ENCODE measurements at regions not wholly inside any gene's neighbourhood (a gene's known extent, or its start where the extent isn't known, plus 50 kb on each side); places are given as distances from the start of the nearest gene placed in this dataset.

GRCh38 chr6:150525300-150525699, 74.4 kb upstream of the PLEKHG1 start:
- Histone ChIP-seq H3K27ac (ENCODE audit: low read length in 2 of 2) (no peak overlapping the region), H4K20me1 (ENCODE audit: control insufficient read depth, insufficient read depth, low read length, poor library complexity, severe bottlenecking) (no peaks in the 10 kb centered on the region), H3K9me3 (ENCODE audit: control extremely low read depth in 1 of 3, control insufficient read depth in 2 of 3, insufficient read depth in 1 of 3, low read length in 2 of 3) (no peaks in the 10 kb centered on the region), H3K4me2 (replicated peaks; ENCODE audit: low read depth, low read length, poor library complexity, severe bottlenecking) (no peak overlapping the region), H3K4me1 (ENCODE audit: control insufficient read depth in 2 of 2, insufficient read depth in 2 of 2, low read length in 2 of 2) (peaks cover 0 to 6% of the 10 kb centered on the region in 2 donors), H3K36me3 (replicated peaks in 1 of 2; ENCODE audit: control extremely low read depth in 1 of 2, control insufficient read depth in 1 of 2, extremely low read depth in 1 of 2, insufficient read depth in 2 of 2, low read length in 1 of 2) (no peaks in the 10 kb centered on the region), H3K27me3 (replicated peaks in 1 of 4; ENCODE audit: control extremely low read depth in 1 of 4, control insufficient read depth in 3 of 4, insufficient read depth in 4 of 4, low read length in 3 of 4) (no peaks in the 10 kb centered on the region), H3K4me3 (ENCODE audit: control extremely low read depth in 1 of 5, extremely low read depth in 1 of 5, insufficient read depth in 1 of 5, low read depth in 2 of 5, low read length in 4 of 5) (no peak overlapping the region), H3K79me2 (ENCODE audit: control insufficient read depth, insufficient read depth, low read length) (no peaks in the 10 kb centered on the region), H2AFZ (ENCODE audit: insufficient read depth, low read depth, low read length, poor library complexity, severe bottlenecking) (no peak overlapping the region), H3K9ac (ENCODE audit: low read length) (no peak overlapping the region)
- no peak for ATAC-seq (ENCODE audit: low read depth)
- no peak for DNase-seq
- peaks cover 5% of the 10 kb centered on the region for H3K27me3 Mint-ChIP-seq
- no CpG with 5 or more reads among the region's 1 CpG for WGBS (ENCODE audit: insufficient coverage)
- H3K9me3 Mint-ChIP-seq (ENCODE audit: insufficient read depth): no peaks in the 10 kb centered on the region
- no peak for TF ChIP-seq EZH2 (IDR thresholded peaks at IDR 0.05; ENCODE audit: borderline replicate concordance, insufficient read depth, low read depth, low read length, poor library complexity, severe bottlenecking)
- no peak for TF ChIP-seq CTCF (IDR thresholded peaks at IDR 0.05)
- ChIA-PET CTCF (no interaction called here), POLR2A (no interaction called here)
- intact Hi-C loops (cut with micrococcal nuclease): no loop called here
- peaks cover 9% of the 10 kb centered on the region for H3K4me1 Mint-ChIP-seq
- no peak overlapping the region for H3K4me3 Mint-ChIP-seq
- no peak overlapping the region for H3K27ac Mint-ChIP-seq

DNA sequence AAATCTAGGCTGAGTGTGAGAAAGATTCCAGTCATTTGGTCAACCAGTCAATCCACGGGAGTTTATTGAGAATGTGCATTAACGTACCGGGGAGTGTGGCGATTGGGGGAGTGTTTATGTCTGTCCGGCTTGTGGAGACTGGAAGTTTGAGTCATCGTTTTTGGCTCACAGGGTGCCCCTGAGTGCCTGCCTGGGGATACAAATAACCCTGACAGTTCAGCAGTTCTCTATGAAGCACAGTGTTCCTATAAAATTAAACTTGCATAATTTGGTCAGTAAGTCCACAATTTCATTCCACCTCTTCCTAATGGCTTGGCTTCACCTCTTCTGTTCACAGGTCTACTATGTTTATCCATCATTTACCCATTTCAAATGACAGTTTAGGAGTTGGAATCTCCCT, 72.6 kb upstream of the PLEKHG1 start:
- no peaks in the 10 kb centered on the region for H3K9me3 Mint-ChIP-seq (ENCODE audit: insufficient read depth)
- H3K27me3 ChIP-seq (replicated peaks in 1 of 4; ENCODE audit: control extremely low read depth in 1 of 4, control insufficient read depth in 3 of 4, insufficient read depth in 4 of 4, low read length in 3 of 4): no peaks in the 10 kb centered on the region
- H3K4me1 ChIP-seq (ENCODE audit: control insufficient read depth in 2 of 2, insufficient read depth in 2 of 2, low read length in 2 of 2): peaks cover 0 to 6% of the 10 kb centered on the region in 2 donors
- CTCF ChIA-PET: no interaction called here
- intact Hi-C loops (cut with micrococcal nuclease): no loop called here
- H2AFZ ChIP-seq (ENCODE audit: insufficient read depth, low read depth, low read length, poor library complexity, severe bottlenecking): no peak overlapping the region
- POLR2A ChIA-PET: no interaction called here
- TF ChIP-seq EZH2 (IDR thresholded peaks at IDR 0.05; ENCODE audit: borderline replicate concordance, insufficient read depth, low read depth, low read length, poor library complexity, severe bottlenecking) (no peak), CTCF (IDR thresholded peaks at IDR 0.05) (no peak)
- ATAC-seq (ENCODE audit: low read depth) (no peak), DNase-seq (no peak)
- no peaks in the 10 kb centered on the region for H3K79me2 ChIP-seq (ENCODE audit: control insufficient read depth, insufficient read depth, low read length)
- H4K20me1 ChIP-seq (ENCODE audit: control insufficient read depth, insufficient read depth, low read length, poor library complexity, severe bottlenecking): no peaks in the 10 kb centered on the region
- H3K27ac ChIP-seq (ENCODE audit: low read length in 2 of 2): no peak overlapping the region
- H3K36me3 ChIP-seq (replicated peaks in 1 of 2; ENCODE audit: control extremely low read depth in 1 of 2, control insufficient read depth in 1 of 2, extremely low read depth in 1 of 2, insufficient read depth in 2 of 2, low read length in 1 of 2): no peaks in the 10 kb centered on the region
- H3K4me3 Mint-ChIP-seq: no peak overlapping the region
- peaks cover 5% of the 10 kb centered on the region for H3K27me3 Mint-ChIP-seq
- no peaks in the 10 kb centered on the region for H3K9me3 ChIP-seq (ENCODE audit: control extremely low read depth in 1 of 3, control insufficient read depth in 2 of 3, insufficient read depth in 1 of 3, low read length in 2 of 3)
- 95% methylated on average over 4 of the region's 6 CpGs for WGBS (ENCODE audit: insufficient coverage)
- H3K27ac Mint-ChIP-seq: no peak overlapping the region
- no peak overlapping the region for H3K4me2 ChIP-seq (replicated peaks; ENCODE audit: low read depth, low read length, poor library complexity, severe bottlenecking)
- H3K4me3 ChIP-seq (ENCODE audit: control extremely low read depth in 1 of 5, extremely low read depth in 1 of 5, insufficient read depth in 1 of 5, low read depth in 2 of 5, low read length in 4 of 5): no peak overlapping the region
- no peak overlapping the region for H3K9ac ChIP-seq (ENCODE audit: low read length)
- peaks cover 9% of the 10 kb centered on the region for H3K4me1 Mint-ChIP-seq

All from B cell (primary cell).